ENCODE measurements at regions not wholly inside any gene's neighbourhood (a gene's known extent, or its start where the extent isn't known, plus 50 kb on each side); places are given as distances from the start of the nearest gene placed in this dataset.
A peak's percentile ranks its signal among the peaks of the same experiment; 100 is the strongest.

DNA sequence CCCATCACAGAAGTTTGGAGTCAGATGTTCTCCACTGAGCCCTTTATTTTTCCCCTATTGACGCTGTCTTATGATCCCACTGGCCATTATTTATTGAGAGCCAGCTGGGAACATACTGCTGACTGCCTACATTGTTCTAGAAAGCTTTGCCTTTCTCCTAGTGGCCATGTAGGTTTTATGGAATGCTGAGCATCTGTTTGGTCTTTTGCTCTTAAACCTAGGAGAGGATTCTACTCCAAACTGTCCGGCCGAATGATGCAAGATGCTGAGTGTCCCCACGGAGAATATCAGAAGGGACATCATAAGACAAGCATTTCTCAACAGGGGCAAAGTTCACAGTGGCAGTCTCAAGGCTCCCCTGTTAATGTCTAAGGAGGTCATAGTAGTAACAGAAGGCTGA, 171.4 kb downstream of the ARRDC4 start:
- TF ChIP-seq, protein P1, sequence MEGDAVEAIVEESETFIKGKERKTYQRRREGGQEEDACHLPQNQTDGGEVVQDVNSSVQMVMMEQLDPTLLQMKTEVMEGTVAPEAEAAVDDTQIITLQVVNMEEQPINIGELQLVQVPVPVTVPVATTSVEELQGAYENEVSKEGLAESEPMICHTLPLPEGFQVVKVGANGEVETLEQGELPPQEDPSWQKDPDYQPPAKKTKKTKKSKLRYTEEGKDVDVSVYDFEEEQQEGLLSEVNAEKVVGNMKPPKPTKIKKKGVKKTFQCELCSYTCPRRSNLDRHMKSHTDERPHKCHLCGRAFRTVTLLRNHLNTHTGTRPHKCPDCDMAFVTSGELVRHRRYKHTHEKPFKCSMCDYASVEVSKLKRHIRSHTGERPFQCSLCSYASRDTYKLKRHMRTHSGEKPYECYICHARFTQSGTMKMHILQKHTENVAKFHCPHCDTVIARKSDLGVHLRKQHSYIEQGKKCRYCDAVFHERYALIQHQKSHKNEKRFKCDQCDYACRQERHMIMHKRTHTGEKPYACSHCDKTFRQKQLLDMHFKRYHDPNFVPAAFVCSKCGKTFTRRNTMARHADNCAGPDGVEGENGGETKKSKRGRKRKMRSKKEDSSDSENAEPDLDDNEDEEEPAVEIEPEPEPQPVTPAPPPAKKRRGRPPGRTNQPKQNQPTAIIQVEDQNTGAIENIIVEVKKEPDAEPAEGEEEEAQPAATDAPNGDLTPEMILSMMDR (IDR thresholded peaks at IDR 0.05): no peak
- no peaks in the 10 kb centered on the region for H3K36me3 Mint-ChIP-seq (ENCODE audit: low read depth)
- H3K4me3 Mint-ChIP-seq: no peak overlapping the region
- DNase-seq: no peak
- peaks cover 21% of the 10 kb centered on the region for H3K4me1 Mint-ChIP-seq (ENCODE audit: low read depth)
- no peaks in the 10 kb centered on the region for H3K9me3 Mint-ChIP-seq
- no peak overlapping the region; the same call in 1 of the 2 replicates for H3K27ac Mint-ChIP-seq
- H3K27me3 Mint-ChIP-seq (ENCODE audit: insufficient read depth): no peaks in the 10 kb centered on the region

GRCh38 chr15:98134905-98135304, 174.4 kb downstream of the ARRDC4 start:
- H3K4me1 Mint-ChIP-seq (ENCODE audit: low read depth): peaks cover 11% of the 10 kb centered on the region; the same call in 1 of the 2 replicates
- no peak overlapping the region for H3K27ac Mint-ChIP-seq
- no peak overlapping the region for H3K4me3 Mint-ChIP-seq
- TF ChIP-seq, protein P1 (IDR thresholded peaks at IDR 0.05): no peak
- no peak for DNase-seq
- H3K36me3 Mint-ChIP-seq (ENCODE audit: low read depth): no peaks in the 10 kb centered on the region
- H3K9me3 Mint-ChIP-seq: no peaks in the 10 kb centered on the region
- H3K27me3 Mint-ChIP-seq (ENCODE audit: insufficient read depth): no peaks in the 10 kb centered on the region

- H3K4me3 Mint-ChIP-seq: no peak overlapping the region
- peaks cover 6% of the 10 kb centered on the region; the same call in 1 of the 2 replicates for H3K4me1 Mint-ChIP-seq (ENCODE audit: low read depth)
- TF ChIP-seq, protein P1 (IDR thresholded peaks at IDR 0.05): no peak
- H3K27ac Mint-ChIP-seq: no peak overlapping the region
- DNase-seq: no peak
- no peaks in the 10 kb centered on the region for H3K27me3 Mint-ChIP-seq (ENCODE audit: insufficient read depth)
- H3K36me3 Mint-ChIP-seq (ENCODE audit: low read depth): no peaks in the 10 kb centered on the region
- H3K9me3 Mint-ChIP-seq: no peaks in the 10 kb centered on the region
These were observed 178.4 kb downstream of the ARRDC4 start for GRCh38 chr15:98138910-98139309.

- TF ChIP-seq, protein P1 (IDR thresholded peaks at IDR 0.05): no peak
- Mint-ChIP-seq H3K9me3 (no peaks in the 10 kb centered on the region), H3K4me3 (no peak overlapping the region), H3K36me3 (ENCODE audit: low read depth) (no peaks in the 10 kb centered on the region), H3K27ac (no peak overlapping the region), H3K27me3 (ENCODE audit: insufficient read depth) (no peaks in the 10 kb centered on the region), H3K4me1 (ENCODE audit: low read depth) (peaks cover 6% of the 10 kb centered on the region; the same call in 1 of the 2 replicates)
- no peak for DNase-seq
These were observed 178.8 kb downstream of the ARRDC4 start for GRCh38 chr15:98139337-98139736.

- Mint-ChIP-seq H3K27ac (no peak overlapping the region), H3K4me1 (ENCODE audit: low read depth) (no peaks in the 10 kb centered on the region; the same call in 1 of the 2 replicates), H3K4me3 (no peak overlapping the region), H3K36me3 (ENCODE audit: low read depth) (no peaks in the 10 kb centered on the region), H3K9me3 (no peaks in the 10 kb centered on the region), H3K27me3 (ENCODE audit: insufficient read depth) (peaks cover 2% of the 10 kb centered on the region)
- DNase-seq: no peak
- TF ChIP-seq, protein P1 (IDR thresholded peaks at IDR 0.05): peak; percentile 47
These were observed 182.1 kb downstream of the ARRDC4 start for GRCh38 chr15:98142572-98142971.

DNA sequence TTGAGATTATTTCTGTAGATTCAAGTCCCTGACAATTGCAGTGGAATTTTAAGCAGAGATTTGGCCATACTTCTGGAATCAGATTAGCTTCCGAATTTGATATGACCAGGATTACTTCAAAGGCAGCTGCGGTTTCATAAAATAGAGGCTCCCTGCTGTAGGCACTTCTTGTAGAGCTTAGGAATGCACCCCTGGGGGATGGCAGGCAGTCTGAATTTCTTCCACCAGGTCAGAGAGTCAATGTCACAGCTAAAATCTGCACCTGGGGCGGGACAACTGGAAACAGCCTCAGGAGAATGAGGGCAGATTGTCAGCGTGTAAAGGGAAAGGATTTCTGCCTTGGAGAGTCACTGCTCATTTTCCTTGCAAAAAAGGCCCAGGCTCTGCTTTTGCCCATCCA, 182.6 kb downstream of the ARRDC4 start:
- no peak for DNase-seq
- no peak overlapping the region for H3K27ac Mint-ChIP-seq
- no peaks in the 10 kb centered on the region for H3K36me3 Mint-ChIP-seq (ENCODE audit: low read depth)
- no peak overlapping the region for H3K4me3 Mint-ChIP-seq
- H3K27me3 Mint-ChIP-seq (ENCODE audit: insufficient read depth): peaks cover 2% of the 10 kb centered on the region
- no peaks in the 10 kb centered on the region; the same call in 1 of the 2 replicates for H3K4me1 Mint-ChIP-seq (ENCODE audit: low read depth)
- no peaks in the 10 kb centered on the region for H3K9me3 Mint-ChIP-seq
- TF ChIP-seq, protein P1 (IDR thresholded peaks at IDR 0.05): no peak

Data from HFFc6 (cell line).